Parathyroid adenoma (tissue), 2 donors: ENCODE measurements at regions not wholly inside any gene's neighbourhood (a gene's known extent, or its start where the extent isn't known, plus 50 kb on each side); places are given as distances from the start of the nearest gene placed in this dataset.

ENCODE experiments used
- H2AFZ ChIP-seq: fragments of 300-600 bp; sonication (generic); one replicate; pipeline ENCODE4 v1.7.0; 2017; ENCODE audit warnings: antibody characterized with exemption, mild to moderate bottlenecking
- H3K27ac ChIP-seq: fragments of 300-600 bp; sonication (generic); one replicate; pipeline ENCODE4 v1.7.0; 2017
- H3K27me3 ChIP-seq: fragments of 300-600 bp; sonication (generic); one replicate; pipeline ENCODE4 v1.7.0; 2017; ENCODE audit warnings: low read length; ENCODE audit not compliant: control insufficient read depth, insufficient read depth
- H3K36me3 ChIP-seq: fragments of 300-600 bp; sonication (generic); one replicate; pipeline ENCODE4 v1.7.0; 2017; ENCODE audit warnings: low read length; ENCODE audit not compliant: control insufficient read depth, insufficient read depth
- H3K4me1 ChIP-seq: fragments of 300-600 bp; sonication (generic); one replicate; pipeline ENCODE4 v1.7.0; 2017; ENCODE audit warnings: control low read depth
- H3K4me2 ChIP-seq: fragments of 300-600 bp; sonication (generic); one replicate; pipeline ENCODE4 v1.7.0; 2017; ENCODE audit warnings: low read length
- H3K4me3 ChIP-seq: fragments of 300-600 bp; sonication (generic); one replicate; pipeline ENCODE4 v1.7.0; 2017; ENCODE audit warnings: low read depth, low read length
- H3K79me2 ChIP-seq: fragments of 300-600 bp; sonication (generic); one replicate; pipeline ENCODE4 v1.7.0; 2017; ENCODE audit warnings: control low read depth
- H3K9ac ChIP-seq: fragments of 300-600 bp; sonication (generic); one replicate; pipeline ENCODE4 v1.7.0; 2017; ENCODE audit warnings: mild to moderate bottlenecking
- H3K9me3 ChIP-seq: fragments of 300-600 bp; sonication (generic); one replicate; pipeline ENCODE4 v1.7.0; 2017; ENCODE audit warnings: low read length; ENCODE audit not compliant: control insufficient read depth
- TF ChIP-seq, protein P1 (sequence below): fragments of 300-600 bp; sonication (generic); IDR thresholded peaks from one replicate; pipeline ENCODE4 v1.7.0; 2017; ENCODE audit warnings: antibody characterized with exemption, mild to moderate bottlenecking
- donor health status: primary hyperparathyroidism.

DNA sequence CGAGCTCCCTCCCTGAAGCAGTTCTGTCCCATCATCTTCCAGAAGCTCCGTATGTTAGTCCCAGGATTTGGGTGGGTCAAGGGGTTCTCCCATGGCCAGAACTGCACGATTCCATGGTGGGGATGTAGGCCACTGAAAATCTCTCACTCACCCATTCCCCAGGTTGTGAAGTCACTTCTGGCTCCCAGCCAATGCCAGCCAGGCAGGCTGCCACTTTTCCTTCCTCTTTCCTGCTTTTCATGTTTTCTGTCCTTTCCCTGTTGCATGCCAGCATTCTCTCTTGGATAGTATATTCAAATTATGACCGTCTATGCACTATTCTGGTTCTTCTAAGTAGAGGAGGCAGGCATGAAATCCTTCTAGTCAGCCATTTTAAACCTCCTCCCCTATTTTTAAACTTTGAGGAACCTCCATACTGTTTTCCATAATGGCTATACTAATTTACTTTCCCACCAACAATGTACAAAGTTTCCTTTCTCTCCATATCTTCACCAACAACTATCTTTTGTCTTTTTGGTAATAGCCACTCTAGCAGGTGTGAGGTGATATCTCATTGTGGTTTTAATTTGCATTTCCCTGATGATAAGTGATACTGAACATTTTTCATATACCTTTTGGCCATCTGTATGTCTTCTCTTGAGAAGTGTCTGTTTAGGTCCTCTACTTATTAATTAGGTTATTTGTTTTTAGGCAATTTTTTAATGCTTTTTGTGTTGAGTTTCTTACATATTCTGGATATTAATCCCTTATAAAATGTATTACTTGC is 182.1 kb upstream of the TET2 start:
- no peak overlapping the region for H3K4me2 ChIP-seq
- H3K4me3 ChIP-seq, result no peak overlapping the region
- H3K27me3 ChIP-seq, result no peaks in the 10 kb centered on the region
- H3K27ac ChIP-seq, result no peak overlapping the region
- no peaks in the 10 kb centered on the region for H3K79me2 ChIP-seq
- H3K9ac ChIP-seq, result no peak overlapping the region
- TF ChIP-seq, protein P1, sequence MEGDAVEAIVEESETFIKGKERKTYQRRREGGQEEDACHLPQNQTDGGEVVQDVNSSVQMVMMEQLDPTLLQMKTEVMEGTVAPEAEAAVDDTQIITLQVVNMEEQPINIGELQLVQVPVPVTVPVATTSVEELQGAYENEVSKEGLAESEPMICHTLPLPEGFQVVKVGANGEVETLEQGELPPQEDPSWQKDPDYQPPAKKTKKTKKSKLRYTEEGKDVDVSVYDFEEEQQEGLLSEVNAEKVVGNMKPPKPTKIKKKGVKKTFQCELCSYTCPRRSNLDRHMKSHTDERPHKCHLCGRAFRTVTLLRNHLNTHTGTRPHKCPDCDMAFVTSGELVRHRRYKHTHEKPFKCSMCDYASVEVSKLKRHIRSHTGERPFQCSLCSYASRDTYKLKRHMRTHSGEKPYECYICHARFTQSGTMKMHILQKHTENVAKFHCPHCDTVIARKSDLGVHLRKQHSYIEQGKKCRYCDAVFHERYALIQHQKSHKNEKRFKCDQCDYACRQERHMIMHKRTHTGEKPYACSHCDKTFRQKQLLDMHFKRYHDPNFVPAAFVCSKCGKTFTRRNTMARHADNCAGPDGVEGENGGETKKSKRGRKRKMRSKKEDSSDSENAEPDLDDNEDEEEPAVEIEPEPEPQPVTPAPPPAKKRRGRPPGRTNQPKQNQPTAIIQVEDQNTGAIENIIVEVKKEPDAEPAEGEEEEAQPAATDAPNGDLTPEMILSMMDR, result no peak
- H3K4me1 ChIP-seq, result no peaks in the 10 kb centered on the region
- H3K9me3 ChIP-seq, result no peaks in the 10 kb centered on the region
- no peaks in the 10 kb centered on the region for H3K36me3 ChIP-seq
- no peak overlapping the region for H2AFZ ChIP-seq

DNA sequence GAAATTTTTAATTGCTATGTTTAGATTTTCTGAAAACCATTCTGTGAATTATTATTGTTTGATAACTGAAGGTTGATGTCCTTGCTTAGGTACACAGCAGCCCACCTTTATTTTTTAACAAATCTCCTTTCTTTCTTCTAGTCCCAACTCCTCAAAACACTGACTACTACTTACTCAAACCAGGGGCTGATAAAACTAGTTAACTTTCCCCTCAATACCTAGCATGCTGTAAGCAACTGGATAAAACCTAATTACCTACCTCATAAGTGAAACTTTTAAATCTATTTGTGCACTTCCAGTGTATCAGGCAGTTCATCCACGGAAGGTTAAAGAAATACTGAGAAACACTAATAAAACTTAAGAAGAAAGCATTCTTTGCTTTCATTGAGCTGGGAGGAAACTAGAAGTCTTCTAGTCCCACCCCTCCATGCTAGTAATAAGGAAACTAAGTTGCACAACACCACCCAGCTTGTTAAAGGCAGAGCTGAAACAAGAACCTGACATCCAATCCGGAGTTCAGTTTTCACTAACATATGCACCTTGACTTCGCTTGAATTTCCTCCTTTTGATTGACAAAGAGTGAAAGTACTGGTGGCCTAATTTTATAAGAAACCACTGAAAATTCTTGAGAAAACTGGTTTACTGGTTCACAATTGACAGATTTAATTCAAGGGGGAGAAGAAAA is 180.2 kb upstream of the TET2 start:
- Histone ChIP-seq H2AFZ (no peak overlapping the region), H3K4me3 (no peak overlapping the region), H3K79me2 (no peaks in the 10 kb centered on the region), H3K9ac (no peak overlapping the region), H3K9me3 (no peaks in the 10 kb centered on the region), H3K4me2 (no peak overlapping the region), H3K27me3 (no peaks in the 10 kb centered on the region), H3K27ac (no peak overlapping the region), H3K36me3 (no peaks in the 10 kb centered on the region), H3K4me1 (no peaks in the 10 kb centered on the region)
- TF ChIP-seq, protein P1, result no peak

DNA sequence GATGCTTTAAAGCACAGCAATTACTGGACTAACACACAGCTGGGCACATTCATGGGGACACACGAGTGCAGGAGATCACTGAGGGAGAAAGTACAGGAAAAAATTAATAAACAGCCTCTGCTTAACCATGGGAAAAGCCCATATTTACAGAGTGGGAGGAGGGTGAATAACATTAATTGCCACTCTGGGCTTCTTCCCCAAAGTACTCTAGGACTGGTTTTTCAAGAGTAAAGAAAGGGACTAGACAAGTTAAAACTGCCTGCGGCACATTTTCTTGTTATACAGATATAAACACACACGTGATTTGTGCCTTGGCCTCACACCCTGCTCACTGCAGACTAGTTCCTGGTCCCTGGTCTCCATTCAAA is 179.7 kb upstream of the TET2 start:
- no peak overlapping the region for H2AFZ ChIP-seq
- H3K4me3 ChIP-seq, result no peak overlapping the region
- H3K4me2 ChIP-seq, result no peak overlapping the region
- no peaks in the 10 kb centered on the region for H3K4me1 ChIP-seq
- TF ChIP-seq, protein P1, result no peak
- H3K9me3 ChIP-seq, result no peaks in the 10 kb centered on the region
- H3K27ac ChIP-seq, result no peak overlapping the region
- H3K27me3 ChIP-seq, result no peaks in the 10 kb centered on the region
- no peaks in the 10 kb centered on the region for H3K79me2 ChIP-seq
- no peak overlapping the region for H3K9ac ChIP-seq
- no peaks in the 10 kb centered on the region for H3K36me3 ChIP-seq

DNA sequence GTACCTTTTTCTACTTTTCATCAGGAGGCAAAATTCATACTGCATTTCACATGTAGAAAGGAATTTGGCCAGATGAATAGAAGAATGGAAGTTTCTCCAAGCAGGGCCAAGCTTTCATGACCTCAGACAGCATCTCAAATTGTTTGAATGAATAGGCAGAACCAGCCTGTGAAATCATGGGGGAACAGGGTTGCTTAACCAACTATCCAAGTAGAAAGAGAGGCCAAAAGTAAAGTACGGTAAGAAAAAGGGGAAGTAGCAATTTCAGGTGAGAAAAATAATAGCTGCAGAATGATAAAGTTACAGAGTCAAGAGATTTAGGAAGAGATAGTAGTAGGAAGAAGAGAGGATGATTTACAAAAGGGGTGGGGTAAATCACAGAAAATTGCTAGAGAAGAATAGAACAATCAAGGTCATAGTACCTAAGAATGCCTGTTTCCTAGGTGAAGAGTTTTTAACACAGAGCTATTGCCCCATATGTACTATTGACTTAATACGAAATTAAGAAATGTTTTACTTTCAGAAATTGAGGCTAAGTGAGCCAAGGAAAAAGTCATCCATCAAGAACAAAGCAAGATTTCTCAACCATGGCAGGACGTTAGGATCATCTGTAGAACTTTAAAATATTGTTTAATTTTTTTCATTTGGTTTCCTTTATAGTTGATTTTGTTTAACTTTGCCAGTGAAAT is 177.1 kb upstream of the TET2 start:
- H3K79me2 ChIP-seq, result no peaks in the 10 kb centered on the region
- H3K9ac ChIP-seq, result no peak overlapping the region
- no peaks in the 10 kb centered on the region for H3K4me1 ChIP-seq
- H3K4me3 ChIP-seq, result no peak overlapping the region
- no peaks in the 10 kb centered on the region for H3K36me3 ChIP-seq
- H3K27me3 ChIP-seq, result no peaks in the 10 kb centered on the region
- H3K4me2 ChIP-seq, result no peak overlapping the region
- TF ChIP-seq, protein P1, result no peak
- no peak overlapping the region for H3K27ac ChIP-seq
- H3K9me3 ChIP-seq, result no peaks in the 10 kb centered on the region
- no peak overlapping the region for H2AFZ ChIP-seq
